Right cardiac atrium (tissue), 5 donors: ENCODE measurements at regions not wholly inside any gene's neighbourhood (a gene's known extent, or its start where the extent isn't known, plus 50 kb on each side); places are given as distances from the start of the nearest gene placed in this dataset.
A peak's percentile ranks its signal among the peaks of the same experiment; 100 is the strongest.

Source experiments
- ATAC-seq, 2 donors: fragments of 200-7000 bp; cut with Tn5 transposase; one replicate each; pipeline versions ENCODE4 v1.8.0 to v1.9.1; 2020; ENCODE audit warnings: moderate library complexity in 2 of 2, mild to moderate bottlenecking in 1 of 2
- DNase-seq, 3 donors: peaks; one replicate each; pipeline ENCODE4 v3.0.0-alpha.2; 2020
- H3K27ac ChIP-seq: one replicate; pipeline ENCODE4 v1.5.1; 2013; ENCODE audit warnings: mild to moderate bottlenecking, low read length, control low read depth, moderate library complexity
- H3K27me3 ChIP-seq: one replicate; pipeline ENCODE4 v1.6.1; 2013; ENCODE audit not compliant: control insufficient read depth, insufficient read depth
- H3K4me1 ChIP-seq: one replicate; pipeline ENCODE4 v1.6.1; 2013; ENCODE audit warnings: low read length; ENCODE audit not compliant: control insufficient read depth, insufficient read depth
- H3K4me3 ChIP-seq: one replicate; pipeline ENCODE4 v1.5.1; 2013; ENCODE audit warnings: low read length, control low read depth
- H3K9me3 ChIP-seq: one replicate; pipeline ENCODE4 v1.6.1; 2013; ENCODE audit warnings: low read length; ENCODE audit not compliant: control insufficient read depth
- WGBS: extraction: QIAGEN DNeasy Blood & Tissue Kit; methylation state at CpG from one replicate; pipeline ENCODE4 v1.1.7; 2013; 5-methylcytosine and 5-hydroxymethylcytosine counted together
- intact Hi-C, 4 donors: fragments of 100-400 bp; cut with DNase I; formaldehyde crosslinking; loops; one replicate each; pipeline versions ENCODE4 v1.11.0 to v1.14.0; 2022 to 2023
- donor health status: healthy with polysubstance abuse.
- donor health status: DM: no; HTN: yes; CAD: no.
- donor health status: DM: no; HTN: no; CAD: no.
- donor health status: DM: no; HTN: yes; CAD: no; lungs with severe emphysema.
- donor health status: DM: yes; HTN: yes; CAD: no.

DNA sequence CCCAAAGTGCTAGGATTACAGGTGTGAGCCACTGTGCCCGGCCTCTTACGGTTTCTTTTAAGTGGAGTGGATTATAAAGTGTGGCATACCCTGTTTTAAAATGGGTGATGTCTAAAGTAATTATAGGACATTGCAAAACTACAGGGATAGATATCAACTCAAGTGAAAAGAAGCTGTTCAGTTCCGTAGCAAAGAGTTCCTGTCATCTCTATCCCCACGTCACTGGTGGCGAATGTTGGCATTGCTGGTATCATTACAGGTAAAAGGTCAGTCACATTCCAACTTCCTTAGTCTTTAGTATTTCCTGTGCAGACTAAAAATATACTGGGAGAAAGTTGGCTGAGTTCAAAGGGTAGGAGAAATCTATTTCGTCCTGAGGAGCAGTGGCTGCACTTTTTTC, 95.6 kb upstream of the SLC38A2 start:
- intact Hi-C loops = loop anchor here in 1 of 4 donors (10.0 kb wide), 1 partner anchor 83 kb away; no protein-coding TSS in a partner anchor
- peak in 2 of 3 donors; percentile 38 to 60 for DNase-seq
- ATAC-seq = peak; percentile 63 to 86
- H3K27me3 ChIP-seq = no peaks in the 10 kb centered on the region
- H3K9me3 ChIP-seq = no peaks in the 10 kb centered on the region
- H3K4me3 ChIP-seq = no peak overlapping the region
- 55% methylated on average over 6 of the region's 6 CpGs for WGBS
- H3K4me1 ChIP-seq = peaks cover 9% of the 10 kb centered on the region
- no peak overlapping the region for H3K27ac ChIP-seq

DNA sequence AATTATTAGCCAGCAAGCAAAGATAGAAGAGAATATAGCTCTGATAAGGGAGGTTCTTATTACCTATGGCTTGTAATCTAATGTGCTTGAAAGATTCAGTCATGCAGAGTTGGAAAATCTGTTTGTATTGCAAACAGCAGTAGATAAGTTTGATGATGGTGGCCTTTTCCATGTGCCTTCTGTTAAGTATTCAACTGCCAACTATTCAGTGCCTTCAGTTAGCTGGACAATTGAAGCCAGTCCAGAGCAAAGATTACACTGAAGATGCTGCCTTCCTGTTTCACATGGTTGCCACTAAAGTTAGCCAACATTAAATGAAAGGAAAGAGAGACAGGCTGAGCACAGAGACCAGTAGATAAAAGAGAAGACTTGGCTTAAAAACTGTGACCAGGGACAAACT, 92.7 kb upstream of the SLC38A2 start:
- intact Hi-C loops = loop anchor here in 1 of 4 donors (10.0 kb wide), 1 partner anchor 81 kb away; no protein-coding TSS in a partner anchor
- peak overlapping the region; percentile 64 for H3K27ac ChIP-seq
- peaks cover 9% of the 10 kb centered on the region for H3K4me1 ChIP-seq
- H3K4me3 ChIP-seq = no peak overlapping the region
- no peak for DNase-seq
- no peaks in the 10 kb centered on the region for H3K27me3 ChIP-seq
- no peaks in the 10 kb centered on the region for H3K9me3 ChIP-seq
- peak in 1 of 2 donors; percentile 17 for ATAC-seq

DNA sequence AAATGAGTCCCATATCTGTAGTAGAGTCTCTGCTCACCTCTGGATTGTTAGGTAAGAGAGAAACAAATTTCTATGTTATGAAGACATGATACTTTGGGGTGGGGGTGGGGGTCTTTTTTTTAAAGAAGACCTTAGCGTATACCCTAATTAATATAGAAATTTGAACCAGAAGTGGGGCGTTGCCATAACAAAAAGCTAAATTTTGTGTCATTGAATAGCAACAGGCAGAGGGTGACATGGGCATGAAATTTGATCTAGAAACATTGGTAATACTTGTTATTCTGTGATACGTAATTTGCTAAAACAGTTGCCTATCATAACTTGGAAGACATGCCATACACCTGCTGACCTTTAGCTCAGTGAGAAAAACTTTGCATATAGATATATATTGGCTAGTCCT, 92.3 kb upstream of the SLC38A2 start:
- ATAC-seq = no peak
- no peak overlapping the region for H3K27ac ChIP-seq
- intact Hi-C loops = loop anchor here in 1 of 4 donors (10.0 kb wide), 1 partner anchor 80 kb away; no protein-coding TSS in a partner anchor

DNA sequence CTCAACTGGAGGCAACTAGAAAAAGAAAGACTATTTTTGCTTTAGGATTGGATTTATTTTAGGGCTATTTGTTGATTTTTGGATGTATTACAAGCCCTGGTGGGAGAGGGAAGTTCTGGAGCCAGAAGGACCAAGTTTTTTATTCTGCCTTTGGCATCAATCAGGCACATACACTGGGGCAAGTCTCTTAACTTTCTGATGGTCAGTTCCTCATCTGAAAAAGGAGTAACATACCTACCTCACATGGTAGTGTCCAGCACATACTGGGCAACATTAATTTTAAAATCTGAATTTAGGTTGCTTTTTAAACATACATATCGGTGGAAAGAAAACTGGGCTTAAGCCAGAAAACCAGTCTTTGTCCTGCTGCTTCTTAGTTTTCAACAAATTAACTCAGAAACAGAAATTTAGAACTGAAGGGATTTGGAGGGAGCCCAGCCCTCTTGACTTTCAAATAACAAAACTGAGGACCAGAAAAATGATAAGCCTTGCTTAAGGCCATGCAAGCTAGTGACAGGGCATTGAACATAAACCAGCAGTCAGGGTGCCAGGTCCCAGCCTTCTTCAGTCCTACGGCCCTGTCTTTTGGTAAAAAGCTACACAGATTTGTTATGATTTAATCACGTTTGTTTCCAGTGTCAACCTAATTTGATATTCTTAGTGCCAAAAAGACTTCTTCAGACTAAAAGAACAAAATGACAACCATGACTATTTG, 90.2 kb upstream of the SLC38A2 start:
- no peak for ATAC-seq
- Histone ChIP-seq H3K27me3 (no peaks in the 10 kb centered on the region), H3K27ac (no peak overlapping the region), H3K4me1 (peaks cover 12% of the 10 kb centered on the region), H3K4me3 (no peak overlapping the region), H3K9me3 (no peaks in the 10 kb centered on the region)
- WGBS = 58% methylated on average over 3 of the region's 3 CpGs
- DNase-seq = peak in 1 of 3 donors; percentile 60
- intact Hi-C loops = loop anchor here in 1 of 4 donors (10.0 kb wide), 1 partner anchor 78 kb away; no protein-coding TSS in a partner anchor

More for the DNA sequence above, 92.3 kb upstream of the SLC38A2 start:
- 95% methylated on average over 3 of the region's 3 CpGs for WGBS
- Histone ChIP-seq H3K27me3 (no peaks in the 10 kb centered on the region), H3K9me3 (no peaks in the 10 kb centered on the region), H3K4me3 (no peak overlapping the region), H3K4me1 (peaks cover 10% of the 10 kb centered on the region)
- no peak for DNase-seq

DNA sequence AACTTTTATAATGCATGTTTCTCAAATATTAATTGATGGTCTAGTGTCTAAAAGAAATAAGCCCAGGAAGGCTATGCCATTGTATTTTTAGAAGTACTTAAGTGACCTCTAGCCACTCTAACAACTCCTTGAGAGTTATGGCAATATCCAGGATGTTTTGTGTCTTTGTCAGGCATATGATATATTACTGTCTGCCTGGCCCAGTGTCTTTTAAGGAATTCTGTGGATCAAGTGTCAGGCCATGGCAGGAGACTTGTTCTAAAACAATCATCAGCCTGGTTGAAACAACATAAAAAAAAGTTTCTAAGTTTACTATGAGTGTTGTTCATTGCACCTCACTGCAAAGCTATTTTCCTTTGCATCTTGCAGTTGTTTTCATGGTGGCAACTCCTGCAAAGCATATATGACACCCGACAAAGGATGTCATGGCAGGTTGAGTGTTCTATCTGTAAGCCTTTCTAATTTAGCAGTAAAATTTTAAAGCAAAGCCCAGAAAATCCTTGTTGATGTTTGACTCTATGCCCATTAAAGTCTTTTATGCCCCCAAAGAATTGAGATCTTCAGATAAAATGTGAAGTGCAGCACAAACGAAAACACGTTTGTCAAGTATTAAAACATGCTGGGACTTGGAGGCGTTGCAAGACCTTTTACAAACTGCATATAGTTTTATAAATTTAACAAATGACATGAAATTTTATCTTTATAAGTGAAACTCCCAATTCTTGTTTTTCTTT, 89.5 kb upstream of the SLC38A2 start:
- peaks cover 12% of the 10 kb centered on the region for H3K4me1 ChIP-seq
- H3K27me3 ChIP-seq = no peaks in the 10 kb centered on the region
- 49% methylated on average over 4 of the region's 4 CpGs for WGBS
- H3K9me3 ChIP-seq = no peaks in the 10 kb centered on the region
- peak overlapping the region; percentile 61 for H3K27ac ChIP-seq
- intact Hi-C loops = loop anchor here in 1 of 4 donors (10.0 kb wide), 1 partner anchor 77 kb away; no protein-coding TSS in a partner anchor
- DNase-seq (no peak), ATAC-seq (no peak)
- no peak overlapping the region for H3K4me3 ChIP-seq

DNA sequence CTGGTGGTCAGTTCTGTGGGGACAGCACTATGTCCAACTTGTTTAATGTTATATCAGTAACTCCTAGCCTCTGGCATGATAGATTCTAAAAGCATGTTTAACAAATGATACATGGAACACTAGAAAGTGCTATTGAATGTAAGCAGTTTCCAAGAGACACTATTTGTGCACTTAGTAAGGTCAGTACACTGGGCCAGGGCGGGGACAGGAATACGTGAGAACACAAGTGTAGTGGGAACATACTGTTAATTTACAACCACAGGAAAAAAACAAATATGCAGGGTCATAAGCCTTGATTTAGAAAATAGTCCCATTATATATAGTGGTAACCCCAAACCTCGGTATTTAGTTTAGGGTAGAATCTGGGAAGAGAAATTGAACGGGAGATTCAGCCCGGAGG, 88.9 kb upstream of the SLC38A2 start:
- ATAC-seq = peak; percentile 53 to 59
- H3K4me1 ChIP-seq = peaks cover 12% of the 10 kb centered on the region

DNA sequence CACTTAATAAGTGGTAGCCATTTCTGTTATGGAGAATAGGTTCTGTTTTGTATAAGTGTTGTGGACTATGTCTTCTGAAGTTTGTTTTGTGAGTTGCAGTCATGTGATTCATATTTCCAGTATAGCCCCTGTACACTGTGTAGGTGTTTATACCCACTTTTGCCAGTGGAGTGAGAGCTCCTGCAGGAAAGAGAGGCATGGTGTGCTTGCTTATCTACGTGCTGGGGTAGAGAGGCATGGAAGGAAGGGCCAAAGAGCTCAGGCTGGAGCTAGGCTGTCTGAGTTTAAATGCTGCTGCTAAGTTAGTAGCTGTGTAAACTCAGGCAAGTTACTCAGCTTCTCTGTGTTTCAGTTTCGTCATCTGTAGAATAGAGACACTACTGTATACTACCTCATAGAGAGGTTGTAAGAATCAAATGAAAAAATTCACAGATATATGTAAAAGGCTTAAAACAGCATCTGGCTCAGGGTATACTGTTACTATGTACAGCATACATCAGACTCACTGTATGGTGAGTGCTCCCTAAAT, 88.2 kb upstream of the SLC38A2 start:
- H3K4me1 ChIP-seq = peaks cover 12% of the 10 kb centered on the region
- intact Hi-C loops = loop anchor here in 1 of 4 donors (10.0 kb wide), 1 partner anchor 76 kb away; no protein-coding TSS in a partner anchor
- no peak for ATAC-seq
- H3K27ac ChIP-seq = no peak overlapping the region
- H3K9me3 ChIP-seq = no peaks in the 10 kb centered on the region
- no peak for DNase-seq
- no peak overlapping the region for H3K4me3 ChIP-seq
- 86% methylated on average over 2 of the region's 2 CpGs for WGBS
- H3K27me3 ChIP-seq = no peaks in the 10 kb centered on the region

More for the DNA sequence above, 88.9 kb upstream of the SLC38A2 start:
- Histone ChIP-seq H3K9me3 (no peaks in the 10 kb centered on the region), H3K4me3 (no peak overlapping the region), H3K27me3 (no peaks in the 10 kb centered on the region), H3K27ac (peak overlapping the region; percentile 17)
- DNase-seq = peak in 2 of 3 donors; percentile 15 to 73
- WGBS = 64% methylated on average over 5 of the region's 5 CpGs
- intact Hi-C loops = loop anchor here in 1 of 4 donors (10.0 kb wide), 1 partner anchor 77 kb away; no protein-coding TSS in a partner anchor

DNA sequence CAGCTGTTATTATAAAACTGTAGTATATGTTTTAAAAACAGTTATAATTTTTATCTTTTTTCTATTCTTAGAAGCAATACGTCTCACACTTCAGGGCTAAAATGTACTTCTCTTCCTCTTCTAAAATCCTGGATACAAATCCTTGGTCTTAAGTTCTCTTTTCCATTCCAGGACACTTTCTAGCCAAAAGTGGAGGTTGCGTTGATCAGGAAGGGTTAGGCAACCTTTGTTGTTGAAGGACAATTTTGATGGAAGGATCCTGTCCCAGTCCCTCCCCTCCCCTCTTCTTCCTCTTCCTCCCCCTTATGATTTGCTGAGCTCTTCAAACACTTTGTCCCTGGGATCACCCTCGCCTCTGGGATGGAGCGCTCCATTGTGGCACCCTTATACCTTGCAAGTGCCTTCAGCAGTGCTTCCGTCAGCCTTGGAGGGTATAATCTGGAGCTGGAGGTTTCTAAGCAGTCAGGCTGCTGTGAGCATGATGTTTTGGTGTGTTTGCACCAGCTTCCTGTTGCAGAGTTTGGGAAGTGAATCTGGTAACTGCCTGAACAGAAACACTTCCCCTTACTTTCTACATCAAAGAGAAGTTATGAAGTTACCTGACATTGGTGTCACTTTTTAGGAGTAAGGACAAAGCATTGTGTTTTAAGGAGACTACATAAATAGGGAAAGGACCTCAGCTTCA, 87.4 kb upstream of the SLC38A2 start:
- H3K4me3 ChIP-seq = no peak overlapping the region
- H3K27me3 ChIP-seq = no peaks in the 10 kb centered on the region
- no peak for DNase-seq
- 44% methylated on average over 5 of the region's 5 CpGs for WGBS
- H3K9me3 ChIP-seq = no peaks in the 10 kb centered on the region
- peaks cover 10% of the 10 kb centered on the region for H3K4me1 ChIP-seq
- H3K27ac ChIP-seq = no peak overlapping the region
- intact Hi-C loops = loop anchor here in 1 of 4 donors (10.0 kb wide), 1 partner anchor 75 kb away; no protein-coding TSS in a partner anchor
- ATAC-seq = peak; percentile 31 to 48

DNA sequence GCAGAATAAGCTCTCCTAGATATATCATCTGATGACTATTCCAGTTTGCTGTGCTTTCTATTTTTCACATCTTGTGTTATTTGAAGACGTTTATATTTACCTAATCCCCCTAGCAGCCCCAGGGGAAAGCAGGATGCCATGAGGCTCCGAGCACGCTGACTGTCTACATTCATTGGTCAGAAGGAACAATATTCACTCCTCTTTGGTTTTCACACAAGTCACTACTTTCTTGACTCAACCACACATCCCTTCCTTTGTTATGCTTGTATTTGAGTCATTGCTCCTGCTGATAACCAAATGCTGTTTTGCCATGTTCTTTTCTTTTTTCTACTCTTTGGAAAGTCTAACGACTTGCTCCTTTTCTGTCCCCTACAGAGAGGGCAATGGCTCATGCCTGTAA, 86.5 kb upstream of the SLC38A2 start:
- Histone ChIP-seq H3K27ac (no peak overlapping the region), H3K27me3 (no peaks in the 10 kb centered on the region), H3K4me1 (peaks cover 10% of the 10 kb centered on the region), H3K9me3 (no peaks in the 10 kb centered on the region), H3K4me3 (no peak overlapping the region)
- 60% methylated on average over 4 of the region's 4 CpGs for WGBS
- intact Hi-C loops = no loop called here
- DNase-seq (no peak), ATAC-seq (peak in 1 of 2 donors; percentile 57)

DNA sequence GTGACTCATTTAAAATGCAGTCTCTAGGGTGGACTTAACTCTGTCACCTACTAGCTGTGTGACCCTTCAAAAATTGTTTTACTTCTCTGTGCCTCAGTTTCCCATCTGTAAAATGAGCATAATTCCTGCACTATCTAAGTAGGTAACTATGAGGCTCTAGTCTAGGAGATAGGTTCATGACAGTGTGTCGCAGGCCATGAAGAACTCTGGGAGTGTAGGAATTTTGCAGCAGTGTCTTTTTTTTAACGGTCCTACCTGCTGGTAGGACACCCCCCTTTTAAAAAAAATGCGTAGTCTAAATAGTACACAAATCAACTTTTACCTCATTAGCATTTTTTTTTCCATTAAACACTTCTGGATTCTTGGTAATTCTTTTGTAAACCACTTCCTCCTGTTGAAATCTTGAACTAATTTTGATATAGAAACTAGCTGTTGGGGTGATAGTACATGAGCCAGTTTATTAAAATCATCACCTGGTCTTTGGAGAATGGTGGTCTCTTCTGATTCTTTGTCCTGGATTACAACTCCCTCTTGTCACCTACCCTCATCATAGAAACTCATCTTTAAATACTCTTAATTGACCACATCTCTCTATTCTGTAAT, 86.0 kb upstream of the SLC38A2 start:
- Histone ChIP-seq H3K27ac (no peak overlapping the region), H3K4me3 (no peak overlapping the region), H3K4me1 (peaks cover 10% of the 10 kb centered on the region), H3K9me3 (no peaks in the 10 kb centered on the region), H3K27me3 (no peaks in the 10 kb centered on the region)
- WGBS = 81% methylated on average over 3 of the region's 3 CpGs
- no peak for ATAC-seq
- intact Hi-C loops = no loop called here
- no peak for DNase-seq
